ENCODE measurements at regions not wholly inside any gene's neighbourhood (a gene's known extent, or its start where the extent isn't known, plus 50 kb on each side); places are given as distances from the start of the nearest gene placed in this dataset.

GRCh38 chr10:8811201-8811600 is 756.7 kb downstream of the GATA3 start:
- no peak for TF ChIP-seq CTCF (IDR thresholded peaks at IDR 0.05)
- TF ChIP-seq POLR2AphosphoS5 (IDR thresholded peaks at IDR 0.05; ENCODE audit: insufficient read depth in 1 of 2, low read depth in 1 of 2) = no peak
